HG03558 (cell line): ENCODE measurements at regions not wholly inside any gene's neighbourhood (a gene's known extent, or its start where the extent isn't known, plus 50 kb on each side); places are given as distances from the start of the nearest gene placed in this dataset.
"Not testable (repeated sequence)": the region's sequence is repeated elsewhere in the genome, so short reads cannot be mapped to it uniquely, and the experiment has no call there.

Source experiments
- ATAC-seq: cut with Tn5 transposase; IDR thresholded peaks from one replicate; pipeline ENCODE4 v1.9.1; 2021; ENCODE audit warnings: moderate number of reproducible peaks; ENCODE audit not compliant: unreplicated experiment; ENCODE audit errors: extremely low read depth

GRCh38 chr6:113004470-113005270, 657.5 kb downstream of the RFPL4B start:
- no peak for ATAC-seq

DNA sequence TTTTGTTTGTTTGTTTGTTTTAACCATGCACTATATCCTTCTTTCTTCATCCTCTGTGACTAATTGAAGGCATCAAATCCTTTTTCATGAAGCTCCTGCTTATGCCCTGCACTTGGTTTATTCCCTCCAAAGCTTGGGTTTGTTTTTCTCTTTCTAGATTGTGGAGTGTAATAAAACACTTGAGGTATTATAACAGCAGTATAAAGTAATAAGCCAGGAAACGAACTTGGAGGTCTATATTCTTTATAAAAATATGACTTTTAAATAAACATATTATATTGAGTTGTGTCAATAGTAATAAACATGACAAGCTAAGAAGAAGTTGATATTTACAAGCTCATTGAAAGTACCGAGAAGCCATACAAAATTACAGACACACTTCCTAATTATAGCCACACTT, 659.4 kb downstream of the RFPL4B start:
- no peak for ATAC-seq

GRCh38 chr6:113009682-113010081, 662.6 kb downstream of the RFPL4B start:
- ATAC-seq, result no peak

DNA sequence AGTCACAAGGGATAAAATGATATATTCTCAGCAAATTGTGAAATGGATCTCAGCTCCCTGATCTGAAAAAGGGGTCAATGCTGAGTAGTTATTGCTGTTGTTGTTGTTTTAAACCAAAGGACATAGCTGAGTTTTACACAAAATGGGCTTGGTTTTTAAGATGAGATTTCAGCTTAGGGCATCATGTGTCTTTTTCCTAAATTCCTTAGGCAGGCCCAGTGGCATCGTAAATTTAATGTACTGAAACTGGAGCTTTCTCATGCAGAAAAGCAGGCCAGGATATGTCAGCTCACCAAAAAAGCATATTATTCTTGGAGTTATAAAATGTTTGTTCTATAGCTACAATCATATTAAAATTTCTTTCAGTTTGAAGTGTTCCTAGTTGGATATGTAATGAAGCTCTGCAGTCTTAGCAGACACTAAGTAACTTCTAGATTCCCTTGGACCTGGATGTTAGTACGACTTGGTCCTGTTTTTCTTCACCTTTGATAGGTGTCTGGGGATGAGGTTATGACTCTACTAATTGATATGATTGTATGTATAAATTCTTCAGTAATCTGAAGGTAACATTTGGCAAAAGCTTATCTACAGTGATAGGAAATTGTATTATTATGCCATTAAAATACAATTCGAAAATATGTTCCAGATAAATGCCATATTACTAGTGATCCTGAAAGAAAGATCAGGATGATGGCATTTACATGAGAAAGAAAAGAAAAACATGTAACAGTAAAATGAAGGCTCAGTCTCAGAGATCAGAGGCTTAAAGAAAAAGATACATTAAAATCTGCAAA, 663.3 kb downstream of the RFPL4B start:
- ATAC-seq, result no peak

DNA sequence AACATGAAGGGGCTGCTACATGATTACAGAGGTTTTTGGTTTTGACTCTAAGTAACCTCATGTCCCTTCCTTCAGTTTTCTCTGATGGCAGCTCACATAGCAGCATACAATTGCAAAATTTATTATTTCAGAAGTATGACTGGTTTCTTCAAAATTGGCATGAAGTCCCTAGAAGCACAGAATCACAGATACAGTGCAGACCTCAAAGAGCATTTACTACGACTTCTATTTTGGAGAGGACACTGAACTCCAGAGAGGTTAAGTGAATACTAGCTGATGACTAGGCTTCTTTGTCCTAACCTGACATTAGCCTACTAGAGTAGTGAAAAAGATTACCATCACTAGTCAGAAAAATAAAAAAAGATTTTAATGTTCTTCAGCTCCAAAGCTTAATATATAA, 664.3 kb downstream of the RFPL4B start:
- no peak for ATAC-seq

GRCh38 chr6:113011801-113012200, 664.7 kb downstream of the RFPL4B start:
- no peak for ATAC-seq

DNA sequence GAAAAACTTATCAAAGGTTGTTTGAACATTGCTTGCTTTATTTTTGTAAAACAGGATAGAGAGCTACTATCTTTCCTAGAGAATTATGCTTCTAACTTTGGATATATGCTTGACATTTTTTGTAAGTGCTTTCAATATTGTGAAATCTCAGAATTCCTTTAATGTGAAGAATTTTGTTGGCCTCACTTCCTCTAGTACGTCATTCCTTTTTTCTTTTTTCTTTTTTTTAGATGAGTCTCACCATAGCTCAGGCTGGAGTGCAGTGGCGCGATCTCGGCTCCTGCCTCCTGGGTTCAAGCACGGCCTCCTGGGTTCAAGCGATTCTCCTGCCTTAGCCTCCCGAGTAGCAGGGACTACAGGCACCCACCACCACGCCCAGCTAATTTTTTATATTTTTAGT, 668.1 kb downstream of the RFPL4B start:
- no peak for ATAC-seq

GRCh38 chr6:113017353-113017752, 670.2 kb downstream of the RFPL4B start:
- no peak for ATAC-seq

- no peak for ATAC-seq
These were observed 671.4 kb downstream of the RFPL4B start for GRCh38 chr6:113018351-113019151.

GRCh38 chr6:113019176-113019575, 672.0 kb downstream of the RFPL4B start:
- ATAC-seq, result no peak

DNA sequence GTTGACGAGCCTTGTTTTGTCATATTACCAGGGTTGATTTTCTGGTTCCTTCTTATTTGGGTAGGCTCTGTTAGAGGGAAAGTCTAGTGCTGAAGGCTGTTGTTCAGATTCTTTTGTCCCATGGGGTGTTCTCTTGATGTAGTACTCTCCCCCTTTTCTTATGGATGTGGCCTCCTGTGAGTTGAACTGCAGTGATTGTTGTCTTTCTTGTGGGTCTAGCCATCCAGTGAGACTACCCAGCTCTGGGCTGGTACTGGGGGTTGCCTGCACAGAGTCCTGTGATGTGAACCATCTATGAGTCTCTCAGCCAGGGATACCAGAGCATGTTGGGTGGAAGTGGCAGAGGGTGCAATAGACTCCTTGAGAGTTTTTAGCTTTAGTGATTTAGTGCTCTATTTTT, 680.6 kb downstream of the RFPL4B start:
- ATAC-seq, result no peak

DNA sequence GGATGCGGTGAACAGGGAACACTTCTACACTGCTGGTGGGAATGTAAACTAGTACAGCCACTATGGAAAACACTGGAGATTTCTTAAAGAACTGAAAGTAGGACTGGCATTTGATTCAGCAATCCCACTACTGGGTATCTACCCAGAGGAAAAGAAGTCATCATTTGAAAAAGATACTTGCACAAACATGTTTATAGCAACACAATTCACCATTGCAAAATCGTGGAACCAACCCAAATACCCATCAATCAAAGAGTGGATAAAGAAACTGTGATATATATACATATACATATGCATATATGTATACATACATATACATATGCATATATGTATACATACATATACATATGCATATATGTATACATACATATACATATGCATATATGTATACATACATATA, 682.0 kb downstream of the RFPL4B start:
- ATAC-seq, result not testable (repeated sequence)

- ATAC-seq, result no peak
These were observed 684.6 kb downstream of the RFPL4B start for GRCh38 chr6:113031591-113032238.

DNA sequence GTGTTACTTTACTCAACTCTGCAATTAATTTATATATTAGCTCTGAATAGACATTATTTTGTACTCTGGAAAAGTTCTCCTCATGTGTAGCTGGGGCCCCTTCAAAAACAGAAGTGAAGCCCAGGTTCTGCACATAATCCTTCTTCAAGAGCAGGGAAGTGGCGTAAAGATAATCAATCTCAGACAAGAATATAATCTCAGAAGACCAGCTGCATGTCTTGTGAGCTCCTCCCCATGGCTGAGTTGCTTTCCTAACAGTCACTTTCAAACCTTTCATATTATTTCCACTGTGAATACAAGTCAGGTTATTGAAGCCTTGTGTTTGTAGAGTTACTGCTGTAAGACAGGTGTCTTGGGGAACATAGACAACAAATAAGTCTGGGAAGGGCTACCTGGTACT, 691.9 kb downstream of the RFPL4B start:
- ATAC-seq, result no peak

DNA sequence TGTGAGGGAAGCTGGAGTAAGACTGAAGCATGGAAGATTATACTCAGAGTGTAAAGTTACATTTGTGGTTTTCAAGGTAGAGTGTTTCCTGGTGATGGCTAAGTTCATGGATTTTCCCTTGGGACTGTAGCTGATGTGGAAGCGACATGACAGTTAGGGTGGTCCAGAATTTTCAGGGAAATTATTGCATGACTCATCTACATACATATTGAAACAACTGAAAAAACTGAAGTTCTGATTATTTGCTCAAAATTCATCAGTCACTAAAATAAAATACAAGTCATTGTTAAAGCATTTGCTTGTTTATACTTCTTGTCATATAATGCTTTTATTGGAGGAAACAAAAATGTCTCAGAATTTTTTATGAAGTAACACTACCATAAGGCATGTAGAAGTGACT, 700.0 kb downstream of the RFPL4B start:
- ATAC-seq, result no peak

DNA sequence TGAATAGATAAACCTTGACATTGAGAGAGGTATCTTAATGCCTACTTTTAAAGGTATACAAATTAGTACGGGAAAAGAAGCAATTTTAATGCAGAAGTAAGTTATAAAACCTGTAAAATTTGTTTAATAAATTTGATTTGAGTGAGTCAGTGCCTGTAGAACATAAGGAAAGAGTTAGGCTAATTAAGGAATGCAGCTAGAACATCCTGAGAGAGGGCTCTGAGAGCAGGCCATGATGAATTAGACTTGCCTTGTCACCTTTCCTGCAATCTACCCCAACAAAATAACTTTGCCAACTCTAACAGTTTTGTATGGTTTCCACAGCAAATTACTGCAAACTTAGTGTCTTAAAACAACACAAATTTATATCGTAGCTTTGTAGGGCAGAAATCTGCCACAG, 700.8 kb downstream of the RFPL4B start:
- no peak for ATAC-seq

DNA sequence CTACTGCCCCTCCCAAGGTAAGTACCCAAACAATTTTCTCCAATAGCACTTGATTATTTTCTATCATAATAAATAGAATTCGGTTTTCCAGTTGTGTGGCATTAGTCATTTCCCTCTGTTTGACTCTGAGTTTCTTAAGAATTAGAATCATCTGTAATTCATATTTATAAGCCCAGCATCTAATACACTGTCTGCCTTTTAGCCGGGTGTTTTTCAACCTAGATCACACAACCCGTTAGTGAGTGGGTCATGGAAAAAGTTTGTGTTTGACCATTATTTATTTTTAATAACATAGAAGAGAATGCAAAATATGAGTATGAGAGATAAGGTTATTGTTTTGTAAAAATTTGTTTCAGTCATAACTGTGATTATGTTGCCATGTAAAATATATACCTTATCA, 701.6 kb downstream of the RFPL4B start:
- no peak for ATAC-seq

DNA sequence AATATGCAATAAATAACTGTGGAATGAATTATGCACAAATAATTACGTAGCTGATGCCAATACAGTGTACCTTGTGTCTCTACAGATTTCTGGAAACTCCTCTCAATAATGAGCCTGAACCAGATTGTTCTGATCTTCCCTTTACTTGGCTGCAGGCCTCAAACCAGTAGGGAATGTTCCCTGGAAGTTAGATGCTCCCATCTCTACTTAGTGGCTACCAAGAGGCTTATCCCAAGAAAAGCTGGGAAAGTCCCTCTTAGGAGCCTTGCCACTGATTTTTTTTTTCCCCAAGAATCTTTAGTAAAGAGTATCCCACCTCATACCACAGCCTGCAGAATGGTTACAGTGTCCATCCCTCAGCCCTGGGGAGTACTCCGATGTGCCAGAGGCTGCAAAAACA, 702.1 kb downstream of the RFPL4B start:
- no peak for ATAC-seq

GRCh38 chr6:113050010-113050858, 703.1 kb downstream of the RFPL4B start:
- ATAC-seq, result no peak
